Hypothalamus (tissue), 51 donors: ENCODE measurements at regions not wholly inside any gene's neighbourhood (a gene's known extent, or its start where the extent isn't known, plus 50 kb on each side); places are given as distances from the start of the nearest gene placed in this dataset.

ENCODE experiments used
- DNase-seq, 51 donors: peaks; one replicate each; lab custom pipeline; 2025; lab: John Stamatoyannopoulos, UW

GRCh38 chr4:60249784-60250183, 950.3 kb upstream of the ADGRL3 start:
- DNase-seq: no peak

- no peak for DNase-seq
These were observed 949.5 kb upstream of the ADGRL3 start for GRCh38 chr4:60250657-60251056.

GRCh38 chr4:60259781-60260180, 940.3 kb upstream of the ADGRL3 start:
- no peak for DNase-seq

GRCh38 chr4:60266505-60266904, 933.6 kb upstream of the ADGRL3 start:
- DNase-seq: no peak

GRCh38 chr4:60296386-60296785, 903.7 kb upstream of the ADGRL3 start:
- no peak for DNase-seq

GRCh38 chr4:60313611-60314178, 886.4 kb upstream of the ADGRL3 start:
- no peak for DNase-seq

- no peak for DNase-seq
These were observed 885.7 kb upstream of the ADGRL3 start for GRCh38 chr4:60314416-60314815.

- DNase-seq: no peak
These were observed 884.5 kb upstream of the ADGRL3 start for GRCh38 chr4:60315586-60315985.

GRCh38 chr4:60326735-60327134, 873.4 kb upstream of the ADGRL3 start:
- no peak for DNase-seq

GRCh38 chr4:60327651-60328050, 872.5 kb upstream of the ADGRL3 start:
- no peak for DNase-seq

GRCh38 chr4:60344908-60345307, 855.2 kb upstream of the ADGRL3 start:
- no peak for DNase-seq

- no peak for DNase-seq
These were observed 854.7 kb upstream of the ADGRL3 start for GRCh38 chr4:60345392-60345791.

- DNase-seq: no peak
These were observed 840.3 kb upstream of the ADGRL3 start for GRCh38 chr4:60359746-60360367.

- DNase-seq: no peak
These were observed 835.0 kb upstream of the ADGRL3 start for GRCh38 chr4:60365176-60365575.

- peak in 2 of 51 donors; percentile 1 to 3 for DNase-seq
These were observed 833.5 kb upstream of the ADGRL3 start for GRCh38 chr4:60366661-60367060.

- DNase-seq: no peak
These were observed 831.1 kb upstream of the ADGRL3 start for GRCh38 chr4:60368986-60369385.

GRCh38 chr4:60378010-60378409, 822.1 kb upstream of the ADGRL3 start:
- no peak for DNase-seq

GRCh38 chr4:60384516-60384915, 815.6 kb upstream of the ADGRL3 start:
- no peak for DNase-seq

GRCh38 chr4:60389633-60390032, 810.5 kb upstream of the ADGRL3 start:
- no peak for DNase-seq

GRCh38 chr4:60396341-60397049, 803.6 kb upstream of the ADGRL3 start:
- DNase-seq: no peak

GRCh38 chr4:60400593-60400992, 799.5 kb upstream of the ADGRL3 start:
- no peak for DNase-seq

- no peak for DNase-seq
These were observed 796.1 kb upstream of the ADGRL3 start for GRCh38 chr4:60404027-60404426.
